GM18505 (cell line): ENCODE measurements at regions not wholly inside any gene's neighbourhood (a gene's known extent, or its start where the extent isn't known, plus 50 kb on each side); places are given as distances from the start of the nearest gene placed in this dataset.

Experiments
- ATAC-seq: cut with Tn5 transposase; IDR thresholded peaks from one replicate; pipeline ENCODE4 v1.9.1; 2021; ENCODE audit not compliant: unreplicated experiment
- POLR2A ChIP-seq: IDR thresholded peaks from 4 replicates; pipeline ENCODE4 v1.6.1; 2011; ENCODE audit warnings: borderline replicate concordance; ENCODE audit not compliant: insufficient read depth, insufficient read length; ENCODE audit errors: extremely low read depth

DNA sequence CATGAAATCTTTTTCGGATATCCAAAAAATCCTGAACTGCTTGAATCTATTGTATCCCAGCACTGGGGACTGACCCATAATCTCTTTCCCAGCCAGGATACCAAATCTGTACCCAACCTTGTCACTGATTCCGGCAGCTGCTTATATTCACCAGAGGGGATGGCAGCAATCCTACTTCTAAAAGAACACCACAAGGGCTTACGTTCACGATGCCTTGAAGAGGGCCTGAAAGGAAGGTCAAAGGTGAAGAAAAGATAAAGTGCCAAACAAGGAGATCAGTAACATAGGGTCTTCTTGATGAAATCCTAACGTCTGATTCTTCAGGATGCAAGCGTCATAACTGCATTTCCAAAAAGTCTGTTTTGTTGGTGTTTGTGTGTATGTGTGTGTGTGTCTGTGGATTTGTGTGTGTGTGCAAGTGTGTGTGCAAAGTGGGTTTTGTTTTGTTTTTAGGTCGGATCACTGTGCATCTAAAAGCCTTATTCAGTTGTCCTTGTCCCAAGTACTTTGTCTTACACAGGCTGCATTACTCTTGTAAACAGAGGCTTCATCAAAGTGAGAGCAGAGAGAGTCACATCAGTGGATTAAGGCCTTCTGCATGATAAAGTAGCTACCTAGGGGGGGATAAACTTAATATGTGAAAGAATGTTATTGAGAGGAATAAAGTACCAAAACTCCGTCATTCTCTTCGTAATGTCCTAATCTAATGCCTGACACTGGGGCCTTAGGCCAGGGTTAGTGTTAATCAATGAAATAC is 179.3 kb downstream of the BARHL2 start:
- TF ChIP-seq POLR2A, result no peak
- no peak for ATAC-seq

DNA sequence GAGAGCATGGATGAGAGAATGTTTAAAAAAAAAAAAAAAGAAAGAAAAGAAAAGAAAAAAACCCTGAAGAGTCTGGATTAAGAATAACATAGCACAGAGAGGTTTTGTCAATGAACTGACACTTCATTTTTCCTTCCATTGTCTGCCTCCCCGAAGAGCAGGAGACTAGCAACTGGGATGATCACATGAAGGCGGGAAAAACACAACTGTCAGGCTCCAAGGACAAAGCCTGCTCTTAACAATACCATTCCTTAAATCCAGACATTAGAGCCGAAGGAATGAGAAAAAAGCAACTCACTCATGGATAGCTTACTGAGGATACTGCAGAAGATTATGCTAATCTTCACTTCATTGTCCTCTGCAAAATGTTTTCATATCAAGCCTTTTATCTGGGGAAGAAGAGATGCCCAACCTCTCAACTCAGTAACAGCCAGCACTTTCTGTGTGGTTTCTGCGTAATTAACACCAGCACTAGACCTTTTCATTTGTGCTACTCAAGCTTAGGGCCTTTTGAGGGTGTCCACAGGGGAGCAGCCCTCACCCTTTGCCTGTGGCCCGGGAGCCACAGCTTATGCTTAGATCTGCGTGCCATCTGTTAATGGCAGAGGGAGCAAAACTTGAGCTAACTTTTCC is 182.3 kb downstream of the BARHL2 start:
- no peak for ATAC-seq
- TF ChIP-seq POLR2A, result no peak

DNA sequence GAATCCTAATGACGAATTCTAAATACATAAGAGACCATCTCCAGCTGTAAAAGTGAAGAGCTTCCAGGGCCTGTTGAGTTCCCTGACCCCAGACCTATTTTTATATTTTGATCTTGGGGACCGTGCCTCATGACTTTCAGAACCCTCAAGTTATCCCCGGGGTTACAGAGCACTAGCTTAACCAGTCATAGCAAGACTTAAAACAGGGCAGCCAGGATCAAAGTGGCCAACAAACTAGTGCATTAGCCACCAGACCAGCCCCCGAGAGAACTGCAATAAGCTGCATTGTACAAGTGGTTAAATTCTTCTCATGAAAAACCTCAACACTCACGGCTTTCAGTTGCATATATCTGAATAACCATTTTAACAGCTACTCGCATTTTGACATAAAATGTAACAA is 183.0 kb downstream of the BARHL2 start:
- ATAC-seq, result no peak
- TF ChIP-seq POLR2A, result no peak

DNA sequence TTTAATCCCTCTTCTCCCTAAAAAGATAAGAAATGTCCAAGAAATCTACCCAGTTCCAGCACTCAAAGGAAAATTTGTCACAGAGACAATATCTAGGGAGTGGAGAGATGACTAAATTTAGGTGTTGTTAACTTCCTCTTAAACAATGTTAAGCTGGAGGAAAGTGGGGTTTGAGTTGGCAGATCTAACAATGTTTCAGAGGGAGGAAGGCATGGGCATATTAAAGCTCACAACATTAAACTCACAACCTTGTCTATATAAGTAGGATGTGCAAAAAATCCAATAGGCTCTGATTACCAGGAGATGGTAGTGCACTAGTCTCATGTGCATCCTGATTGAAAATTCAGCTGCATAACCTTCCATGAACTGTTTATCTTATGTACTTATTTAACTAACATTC is 190.1 kb downstream of the BARHL2 start:
- TF ChIP-seq POLR2A, result no peak
- no peak for ATAC-seq

DNA sequence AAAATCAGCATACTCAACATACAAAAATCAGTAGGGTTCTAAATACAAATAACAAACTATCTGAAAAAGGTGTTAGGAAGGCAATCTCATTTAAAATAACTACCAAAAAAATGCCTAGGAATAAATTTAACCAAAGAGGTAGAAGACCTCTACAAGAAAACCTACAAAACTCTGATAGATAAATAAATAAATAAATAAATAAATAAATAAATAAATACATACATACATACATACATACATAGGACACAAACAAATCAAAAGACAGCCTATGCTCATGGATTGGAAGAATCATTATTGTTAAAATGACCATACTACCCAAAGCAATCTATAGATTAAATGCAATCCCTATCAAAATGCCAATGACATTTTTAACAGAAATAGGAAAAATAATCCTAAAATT is 194.7 kb downstream of the BARHL2 start:
- no peak for TF ChIP-seq POLR2A
- no peak for ATAC-seq

DNA sequence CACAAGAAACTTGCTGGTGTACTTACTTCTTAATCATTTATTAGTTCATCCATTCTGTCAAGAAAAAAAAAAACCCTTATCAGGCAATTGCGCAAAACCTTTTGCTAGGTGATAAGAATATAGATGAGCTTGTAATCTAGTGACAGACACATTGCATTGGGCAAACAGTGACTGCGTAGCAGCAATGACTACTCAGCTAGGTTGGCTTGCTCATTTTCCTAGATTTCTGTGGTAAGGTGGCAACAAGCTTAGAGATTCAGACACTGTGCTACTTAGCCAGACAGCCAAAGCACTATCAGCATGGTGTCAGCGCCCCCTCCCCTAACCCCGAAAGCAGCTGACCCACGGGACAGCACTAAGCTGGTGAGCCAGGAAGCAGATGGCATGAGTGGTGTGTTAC is 203.1 kb downstream of the BARHL2 start:
- no peak for TF ChIP-seq POLR2A
- ATAC-seq, result no peak

DNA sequence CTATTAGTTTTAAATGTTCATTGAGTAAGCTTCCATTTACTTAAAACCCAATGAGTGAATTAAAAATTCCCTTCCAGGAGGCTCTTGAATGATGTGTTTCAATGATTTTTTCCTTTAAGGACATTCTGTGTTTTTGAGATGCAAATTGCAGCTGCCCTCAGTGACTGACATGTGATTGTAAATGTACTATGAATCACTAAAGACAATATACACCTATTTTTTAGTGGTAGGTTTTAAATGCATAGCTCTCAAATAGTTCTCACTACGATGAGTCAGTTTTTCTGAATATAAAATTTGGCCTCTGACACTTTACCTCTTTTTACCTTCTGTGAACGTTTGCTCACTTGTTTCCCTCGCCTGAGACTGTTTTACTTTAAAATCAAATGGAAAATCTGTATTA is 204.7 kb downstream of the BARHL2 start:
- no peak for TF ChIP-seq POLR2A
- no peak for ATAC-seq

DNA sequence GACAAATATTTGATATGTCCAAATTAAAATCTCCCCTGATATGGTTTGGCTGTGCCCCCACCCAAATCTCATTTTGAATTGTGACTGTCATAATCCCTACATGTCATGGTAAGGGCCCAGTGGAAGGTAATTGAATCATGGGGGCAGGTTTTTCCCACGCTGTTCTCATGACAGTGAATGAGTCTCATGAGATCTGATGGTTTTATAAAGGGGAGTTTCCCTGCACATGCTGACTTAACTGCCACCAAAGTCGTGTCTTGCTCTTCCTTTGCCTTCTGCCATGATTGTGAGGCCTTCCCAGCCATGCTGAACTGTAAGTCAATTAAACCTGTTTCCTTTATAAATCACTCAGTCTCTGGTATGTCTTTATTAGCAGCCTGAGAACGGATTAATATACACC is 207.0 kb downstream of the BARHL2 start:
- TF ChIP-seq POLR2A, result no peak
- ATAC-seq, result no peak

DNA sequence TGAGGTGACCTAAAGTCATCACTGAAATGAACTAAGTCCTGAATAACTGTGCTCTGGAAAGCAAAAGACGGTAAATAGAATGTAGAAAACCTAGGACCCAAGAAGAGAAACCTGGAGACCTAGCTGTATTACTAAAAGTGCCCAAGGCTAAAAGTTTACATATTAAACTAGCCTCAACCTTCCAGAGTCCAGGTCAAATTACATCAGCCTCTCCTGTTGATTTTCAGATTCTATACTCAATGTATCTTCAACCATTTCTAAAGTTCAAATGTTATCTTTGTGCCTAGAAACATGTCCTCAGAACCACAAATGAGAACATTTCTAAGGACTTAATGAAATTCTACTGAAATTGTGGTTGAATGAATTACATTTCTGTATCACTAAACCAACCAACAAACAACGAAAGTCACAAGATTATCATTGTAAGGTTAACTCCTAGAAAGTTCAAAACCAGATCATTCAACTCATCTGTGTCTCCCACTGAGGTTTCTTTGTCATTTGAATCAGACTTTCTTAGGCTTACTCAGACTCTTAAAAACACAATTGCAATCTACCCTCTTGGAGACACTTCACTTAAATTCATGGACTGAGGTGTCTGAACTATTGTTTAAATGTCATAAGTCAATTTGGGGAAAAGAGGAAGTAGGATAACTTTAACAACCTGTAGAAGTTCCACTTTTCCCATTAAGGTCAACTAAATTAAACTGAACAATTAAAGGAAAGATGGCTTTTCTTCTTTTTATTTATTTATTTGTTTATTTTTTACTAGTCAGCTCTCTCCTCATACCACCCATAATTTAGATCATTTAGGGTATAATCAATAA is 207.7 kb downstream of the BARHL2 start:
- no peak for ATAC-seq
- TF ChIP-seq POLR2A, result no peak

DNA sequence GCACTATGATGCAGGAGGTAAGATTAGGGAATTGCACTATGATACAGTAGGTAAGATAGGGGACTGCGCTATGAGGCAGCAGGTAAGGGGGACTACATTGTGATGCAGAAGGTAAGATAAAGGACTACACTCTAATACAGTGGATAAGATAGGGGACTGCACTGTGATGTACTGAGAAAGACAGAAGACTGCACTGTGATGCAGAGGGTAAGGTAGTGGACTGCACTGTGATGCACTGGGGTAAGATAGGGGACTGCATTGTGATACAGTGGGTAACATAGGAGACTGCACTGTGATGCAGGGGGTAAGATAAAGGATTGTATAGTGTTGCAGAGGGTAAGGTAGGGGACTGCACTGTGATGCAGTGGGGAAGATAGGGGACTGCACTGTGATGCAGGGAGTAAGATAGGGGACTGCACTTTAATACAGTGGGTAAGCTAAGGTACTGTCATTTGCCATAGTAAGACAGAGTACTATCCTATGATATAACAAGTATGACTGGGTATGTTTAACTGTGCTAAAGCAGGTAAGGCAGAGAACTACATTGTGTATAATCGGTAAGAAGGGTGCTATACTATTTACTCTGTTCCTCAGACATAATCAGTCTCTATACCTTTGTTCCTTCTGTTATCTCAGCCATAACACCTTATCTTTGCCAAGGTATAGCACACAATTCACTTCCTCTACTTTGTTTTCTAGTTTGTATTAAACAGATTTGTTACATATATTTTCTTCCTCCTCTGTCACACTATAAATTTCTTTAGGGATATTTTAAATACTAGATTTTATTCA is 208.5 kb downstream of the BARHL2 start:
- no peak for ATAC-seq
- TF ChIP-seq POLR2A, result no peak

DNA sequence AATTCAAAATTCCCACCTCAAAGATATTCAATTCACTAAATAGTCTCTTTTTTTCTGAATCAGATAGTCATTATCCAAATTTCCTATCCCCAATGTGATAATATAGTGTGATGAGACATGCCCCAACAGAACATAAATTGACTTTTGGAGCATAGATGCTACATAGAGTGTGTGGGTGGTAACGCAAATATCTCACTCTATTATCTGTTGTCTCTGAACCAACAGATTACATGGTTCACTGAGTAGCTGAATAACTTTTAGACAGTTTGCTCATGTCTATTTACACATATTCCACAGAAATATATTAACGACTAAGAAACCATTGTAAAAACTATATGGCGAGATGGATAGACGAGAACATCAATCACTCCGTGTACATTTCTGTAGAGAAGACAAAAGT is 209.9 kb downstream of the BARHL2 start:
- no peak for TF ChIP-seq POLR2A
- ATAC-seq, result no peak

DNA sequence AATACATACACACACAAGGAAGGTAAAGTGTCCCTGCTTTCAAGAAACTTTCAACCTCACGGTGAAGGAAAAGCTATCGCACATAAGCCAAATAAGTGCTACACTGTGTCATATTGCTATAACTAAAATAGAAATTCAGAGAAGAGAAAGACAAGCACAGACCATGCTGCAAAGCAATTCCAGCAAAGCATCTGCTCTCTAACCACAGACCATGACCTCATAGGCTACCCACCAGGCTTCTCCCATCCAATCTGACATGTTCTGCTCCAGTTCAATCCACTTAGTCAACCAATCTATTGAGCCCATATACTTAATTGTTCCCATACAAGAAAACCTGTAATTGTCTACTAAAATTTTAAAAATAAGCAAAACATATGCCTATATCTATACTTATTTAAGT is 211.3 kb downstream of the BARHL2 start:
- ATAC-seq, result no peak
- no peak for TF ChIP-seq POLR2A

DNA sequence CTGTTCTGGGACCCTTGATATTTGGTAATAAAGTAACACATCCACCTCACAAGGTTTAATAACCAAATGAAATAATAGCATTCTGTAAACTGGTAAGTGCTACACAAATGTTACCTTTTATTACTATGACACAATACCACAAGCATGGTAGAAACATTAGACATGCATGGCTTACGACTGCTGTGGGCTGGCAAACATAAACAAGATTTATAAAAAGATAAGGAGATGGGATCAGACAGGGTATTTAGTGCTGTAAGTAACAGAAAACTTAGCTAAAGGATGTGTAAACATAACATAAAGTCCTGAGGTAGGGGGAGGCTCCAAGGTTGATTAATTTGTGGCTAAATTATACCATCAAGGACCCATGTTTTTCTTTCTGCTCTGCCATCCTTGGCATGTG is 212.6 kb downstream of the BARHL2 start:
- ATAC-seq, result no peak
- no peak for TF ChIP-seq POLR2A
